Tongue (tissue), 1 donor: ENCODE measurements at regions not wholly inside any gene's neighbourhood (a gene's known extent, or its start where the extent isn't known, plus 50 kb on each side); places are given as distances from the start of the nearest gene placed in this dataset.
A peak's percentile ranks its signal among the peaks of the same experiment; 100 is the strongest.
"Not testable (repeated sequence)": the region's sequence is repeated elsewhere in the genome, so short reads cannot be mapped to it uniquely, and the experiment has no call there.

Source experiments
- DNase-seq: peaks from one replicate; pipeline ENCODE4 v3.0.0-alpha.2; 2015

- no peak for DNase-seq
Measured at GRCh38 chr11:88061111-88061510, 114.1 kb downstream of the RAB38 start.

GRCh38 chr11:88059326-88059725, 115.9 kb downstream of the RAB38 start:
- DNase-seq: no peak

GRCh38 chr11:88051396-88051795, 123.8 kb downstream of the RAB38 start:
- no peak for DNase-seq

GRCh38 chr11:88050247-88050646, 125.0 kb downstream of the RAB38 start:
- no peak for DNase-seq

- not testable (repeated sequence) for DNase-seq
Measured at GRCh38 chr11:88045288-88045687, 130.0 kb downstream of the RAB38 start.

- DNase-seq: not testable (repeated sequence)
Measured at GRCh38 chr11:88044658-88045057, 130.6 kb downstream of the RAB38 start.

GRCh38 chr11:88043149-88043548, 132.1 kb downstream of the RAB38 start:
- DNase-seq: no peak

GRCh38 chr11:88042647-88043046, 132.6 kb downstream of the RAB38 start:
- DNase-seq: no peak

GRCh38 chr11:88042238-88042637, 133.0 kb downstream of the RAB38 start:
- DNase-seq: no peak

GRCh38 chr11:88041679-88042078, 133.6 kb downstream of the RAB38 start:
- no peak for DNase-seq

GRCh38 chr11:88040148-88040496, 135.1 kb downstream of the RAB38 start:
- DNase-seq: no peak

- no peak for DNase-seq
Measured at GRCh38 chr11:88039476-88040147, 135.6 kb downstream of the RAB38 start.

- DNase-seq: no peak
Measured at GRCh38 chr11:88038063-88038462, 137.2 kb downstream of the RAB38 start.

GRCh38 chr11:88036701-88037100, 138.5 kb downstream of the RAB38 start:
- no peak for DNase-seq

GRCh38 chr11:88035271-88035670, 140.0 kb downstream of the RAB38 start:
- no peak for DNase-seq

- no peak for DNase-seq
Measured at GRCh38 chr11:88017666-88018065, 157.6 kb downstream of the RAB38 start.

GRCh38 chr11:88016392-88017170, 158.7 kb downstream of the RAB38 start:
- peak; percentile 87 for DNase-seq

- DNase-seq: no peak
Measured at GRCh38 chr11:88015170-88015569, 160.1 kb downstream of the RAB38 start.

GRCh38 chr11:88013508-88014065, 161.7 kb downstream of the RAB38 start:
- no peak for DNase-seq

- DNase-seq: no peak
Measured at GRCh38 chr11:88012456-88012855, 162.8 kb downstream of the RAB38 start.

- no peak for DNase-seq
Measured at GRCh38 chr11:87976009-87976408, 199.2 kb downstream of the RAB38 start.

GRCh38 chr11:87974797-87975196, 200.4 kb downstream of the RAB38 start:
- DNase-seq: no peak

- no peak for DNase-seq
Measured at GRCh38 chr11:87972133-87972532, 203.1 kb downstream of the RAB38 start.

- no peak for DNase-seq
Measured at GRCh38 chr11:87971354-87971753, 203.9 kb downstream of the RAB38 start.
